HepG2 (cell line): ENCODE measurements at regions not wholly inside any gene's neighbourhood (a gene's known extent, or its start where the extent isn't known, plus 50 kb on each side); places are given as distances from the start of the nearest gene placed in this dataset.

Experiments used
- ATAC-seq: fragments of 200-7000 bp; cut with Tn5 transposase; 3 replicates; pipeline ENCODE4 v1.9.1; 2020; ENCODE audit warnings: mild to moderate bottlenecking, moderate library complexity
- BruUV-seq: library from RNA; stranded (reverse); fragments of 400-500 nt; replicated peaks from 2 replicates; lab custom pipeline; 2021; lab: Mats Ljungman, UMichigan
- CTCF ChIA-PET: fragments of 300-600 bp; formaldehyde crosslinking; extraction: SDS; loops from one replicate; lab custom pipeline; 2021; ENCODE audit warnings: low total read pairs, inconsistent platforms, low intra/inter-chr PET ratio; lab: Yijun Ruan, JAX
- POLR2A ChIA-PET: fragments of 350-600 bp; sonication (Branson Sonifier 250); formaldehyde crosslinking; loops from one replicate; lab custom pipeline; 2020; ENCODE audit warnings: antibody characterized with exemption, inconsistent platforms; lab: Yijun Ruan, JAX
- DNase-seq: peaks from one replicate; pipeline ENCODE4 v3.0.0-alpha.2; 2015; ENCODE audit warnings: low spot score
- FAIRE-seq: peaks from 3 replicates; lab custom pipeline; 2011; peaks lifted over from hg19 to GRCh38; lab: Jason Lieb, UNC
- H2AFZ ChIP-seq: one replicate; pipeline ENCODE4 v1.6.1; 2011; ENCODE audit warnings: low read length, inconsistent platforms
- H3K27ac ChIP-seq: fragments of 300-600 bp; 3 replicates; pipeline ENCODE4 v1.8.0; 2011; ENCODE audit warnings: mixed run types, mild to moderate bottlenecking, mixed read lengths, low read length, inconsistent platforms; ENCODE audit not compliant: insufficient read depth; ENCODE audit errors: extremely low read length
- H3K27me3 ChIP-seq, 2 experiments: fragments of 200-600 bp in 1 of 2; 2 replicates in 1 of 2; 3 replicates in 1 of 2; pipeline versions ENCODE4 v1.6.0 to v1.8.0; 2011; ENCODE audit warnings: low read length in 2 of 2, mild to moderate bottlenecking in 2 of 2, moderate library complexity in 2 of 2, inconsistent platforms in 1 of 2; ENCODE audit not compliant: insufficient read depth in 2 of 2, control insufficient read depth in 1 of 2
- H3K36me3 ChIP-seq, 2 experiments: fragments of 200-600 bp in 1 of 2; replicated peaks in 1 of 2; 2 replicates in 1 of 2; 3 replicates in 1 of 2; pipeline versions ENCODE4 v1.5.1 to v1.8.0; 2011; ENCODE audit warnings: low read length in 2 of 2, inconsistent platforms in 1 of 2; ENCODE audit not compliant: insufficient read depth in 2 of 2, control insufficient read depth in 1 of 2
- H3K4me1 ChIP-seq: 2 replicates; pipeline ENCODE4 v1.5.1; 2012; ENCODE audit warnings: low read length, inconsistent platforms; ENCODE audit not compliant: insufficient read depth
- H3K4me2 ChIP-seq: 2 replicates; pipeline ENCODE4 v1.6.0; 2011; ENCODE audit warnings: low read depth, low read length, inconsistent platforms
- H3K4me3 ChIP-seq, 3 experiments: fragments of 200-600 bp in 1 of 3; sonication (generic), shearing (Covaris generic) in 1 of 3; replicated peaks in 1 of 3; 2 replicates each; pipeline ENCODE4 v1.5.1; 2011 to 2016; ENCODE audit warnings: low read length in 3 of 3, inconsistent platforms in 2 of 3, low read depth in 2 of 3, mild to moderate bottlenecking in 2 of 3, control low read depth in 1 of 3, mixed read lengths in 1 of 3; ENCODE audit not compliant: insufficient read depth in 1 of 3
- H3K79me2 ChIP-seq: one replicate; pipeline ENCODE4 v1.6.1; 2011; ENCODE audit warnings: low read length, inconsistent platforms; ENCODE audit not compliant: insufficient read depth
- H3K9ac ChIP-seq: 2 replicates; pipeline ENCODE4 v1.6.0; 2011; ENCODE audit warnings: mild to moderate bottlenecking, low read depth, low read length, inconsistent platforms; ENCODE audit not compliant: insufficient read depth
- H3K9me3 ChIP-seq: 2 replicates; pipeline ENCODE4 v1.5.1; 2012; ENCODE audit warnings: mild to moderate bottlenecking, low read length
- H4K20me1 ChIP-seq: 2 replicates; pipeline ENCODE4 v1.6.0; 2011; ENCODE audit warnings: inconsistent platforms, mild to moderate bottlenecking, low read length, moderate library complexity; ENCODE audit not compliant: insufficient read depth
- EZH2 ChIP-seq: conservative IDR thresholded peaks from 2 replicates; pipeline ENCODE4 v1.6.1; 2012; ENCODE audit warnings: mild to moderate bottlenecking, low read depth, low read length, moderate library complexity
- SCMH1 ChIP-seq: sonication (generic); formaldehyde crosslinking; IDR thresholded peaks from 2 replicates; pipeline ENCODE4 v1.9.0; 2021; ENCODE audit warnings: missing genetic modification reagents, mild to moderate bottlenecking, borderline replicate concordance
- ZNF354B ChIP-seq: sonication (generic); formaldehyde crosslinking; IDR thresholded peaks from 2 replicates; pipeline ENCODE4 v1.8.0; 2022; ENCODE audit warnings: mild to moderate bottlenecking, missing genetic modification reagents
- ZNF510 ChIP-seq: sonication (generic); formaldehyde crosslinking; IDR thresholded peaks from 2 replicates; pipeline ENCODE4 v1.4.0; 2020; ENCODE audit warnings: low read depth, mild to moderate bottlenecking, missing genetic modification reagents
- ZNF644 ChIP-seq: IDR thresholded peaks from 2 replicates; pipeline ENCODE4 v1.6.1; 2016; ENCODE audit warnings: low read depth
- ZSCAN22 ChIP-seq: sonication (generic); formaldehyde crosslinking; IDR thresholded peaks from 2 replicates; pipeline ENCODE4 v1.4.0; 2020; ENCODE audit warnings: mild to moderate bottlenecking, missing genetic modification reagents
- WGBS: methylation state at CpG from one replicate; pipeline ENCODE4 v1.1.6; 2017; ENCODE audit warnings: low lambda C conversion rate; 5-methylcytosine and 5-hydroxymethylcytosine counted together
- in situ Hi-C: cut with HindIII; loops from 2 replicates; pipeline ENCODE4 v1.10.0; 2017; ENCODE audit warnings: low pct_unique_long_range_greater_than_20kb; ENCODE audit not compliant: extremely low pct_ligation_motif_present
- intact Hi-C: fragments of 100-400 bp; cut with micrococcal nuclease; formaldehyde crosslinking; loops from one replicate; pipeline ENCODE4 v1.10.0; 2022; ENCODE audit not compliant: unreplicated experiment
- TF ChIP-seq, protein P1 (sequence below), 2 experiments: sonication (generic) in 1 of 2; formaldehyde crosslinking in 1 of 2; IDR thresholded peaks; 2 replicates each; pipeline versions ENCODE4 v1.6.1 to v1.9.0; 2014 to 2022; ENCODE audit warnings: antibody characterized with exemption in 1 of 2, borderline replicate concordance in 1 of 2, inconsistent platforms in 1 of 2, low read depth in 1 of 2, missing genetic modification reagents in 1 of 2
- TF ChIP-seq, protein P2 (sequence below): sonication (generic); formaldehyde crosslinking; IDR thresholded peaks from 2 replicates; pipeline ENCODE4 v1.5.0; 2020; ENCODE audit warnings: mild to moderate bottlenecking, missing genetic modification reagents, moderate library complexity
- TF ChIP-seq, protein P3 (sequence below): sonication (generic); formaldehyde crosslinking; IDR thresholded peaks from 2 replicates; pipeline ENCODE4 v1.4.0; 2020; ENCODE audit warnings: missing genetic modification reagents

DNA sequence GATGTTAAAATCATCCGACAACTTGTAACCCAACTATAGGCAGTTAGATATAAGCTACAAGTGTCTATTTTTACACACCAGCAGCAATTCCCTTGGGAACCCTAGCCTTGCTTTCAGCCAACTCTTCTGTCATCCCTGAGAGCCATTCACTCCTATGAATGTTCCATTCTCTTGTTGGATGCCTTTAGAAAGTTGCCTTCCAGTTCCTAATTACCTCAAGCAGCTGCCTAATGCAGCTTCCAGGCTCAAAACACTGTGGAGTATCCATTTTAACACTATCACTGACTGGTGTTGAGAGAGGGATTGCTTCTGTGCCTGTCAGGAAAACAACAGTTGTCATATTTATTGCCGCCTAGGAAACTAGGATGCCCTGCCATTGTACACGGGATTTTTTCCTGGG, 402.0 kb upstream of the ACVR2A start:
- ChIA-PET CTCF (no interaction called here), POLR2A (no interaction called here)
- TF ChIP-seq EZH2 = no peak
- TF ChIP-seq ZSCAN22 (CRISPR knock-in tag) = no peak
- TF ChIP-seq ZNF510 (CRISPR knock-in tag) = no peak
- TF ChIP-seq SCMH1 (CRISPR knock-in tag) = no peak
- TF ChIP-seq, protein P1, sequence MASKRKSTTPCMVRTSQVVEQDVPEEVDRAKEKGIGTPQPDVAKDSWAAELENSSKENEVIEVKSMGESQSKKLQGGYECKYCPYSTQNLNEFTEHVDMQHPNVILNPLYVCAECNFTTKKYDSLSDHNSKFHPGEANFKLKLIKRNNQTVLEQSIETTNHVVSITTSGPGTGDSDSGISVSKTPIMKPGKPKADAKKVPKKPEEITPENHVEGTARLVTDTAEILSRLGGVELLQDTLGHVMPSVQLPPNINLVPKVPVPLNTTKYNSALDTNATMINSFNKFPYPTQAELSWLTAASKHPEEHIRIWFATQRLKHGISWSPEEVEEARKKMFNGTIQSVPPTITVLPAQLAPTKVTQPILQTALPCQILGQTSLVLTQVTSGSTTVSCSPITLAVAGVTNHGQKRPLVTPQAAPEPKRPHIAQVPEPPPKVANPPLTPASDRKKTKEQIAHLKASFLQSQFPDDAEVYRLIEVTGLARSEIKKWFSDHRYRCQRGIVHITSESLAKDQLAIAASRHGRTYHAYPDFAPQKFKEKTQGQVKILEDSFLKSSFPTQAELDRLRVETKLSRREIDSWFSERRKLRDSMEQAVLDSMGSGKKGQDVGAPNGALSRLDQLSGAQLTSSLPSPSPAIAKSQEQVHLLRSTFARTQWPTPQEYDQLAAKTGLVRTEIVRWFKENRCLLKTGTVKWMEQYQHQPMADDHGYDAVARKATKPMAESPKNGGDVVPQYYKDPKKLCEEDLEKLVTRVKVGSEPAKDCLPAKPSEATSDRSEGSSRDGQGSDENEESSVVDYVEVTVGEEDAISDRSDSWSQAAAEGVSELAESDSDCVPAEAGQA (IDR thresholded peaks at IDR 0.05; ENCODE audit: low read depth) = no peak
- TF ChIP-seq, protein P1 (CRISPR knock-in tag; IDR thresholded peaks at IDR 0.05; ENCODE audit: borderline replicate concordance) = no peak
- TF ChIP-seq, protein P2, sequence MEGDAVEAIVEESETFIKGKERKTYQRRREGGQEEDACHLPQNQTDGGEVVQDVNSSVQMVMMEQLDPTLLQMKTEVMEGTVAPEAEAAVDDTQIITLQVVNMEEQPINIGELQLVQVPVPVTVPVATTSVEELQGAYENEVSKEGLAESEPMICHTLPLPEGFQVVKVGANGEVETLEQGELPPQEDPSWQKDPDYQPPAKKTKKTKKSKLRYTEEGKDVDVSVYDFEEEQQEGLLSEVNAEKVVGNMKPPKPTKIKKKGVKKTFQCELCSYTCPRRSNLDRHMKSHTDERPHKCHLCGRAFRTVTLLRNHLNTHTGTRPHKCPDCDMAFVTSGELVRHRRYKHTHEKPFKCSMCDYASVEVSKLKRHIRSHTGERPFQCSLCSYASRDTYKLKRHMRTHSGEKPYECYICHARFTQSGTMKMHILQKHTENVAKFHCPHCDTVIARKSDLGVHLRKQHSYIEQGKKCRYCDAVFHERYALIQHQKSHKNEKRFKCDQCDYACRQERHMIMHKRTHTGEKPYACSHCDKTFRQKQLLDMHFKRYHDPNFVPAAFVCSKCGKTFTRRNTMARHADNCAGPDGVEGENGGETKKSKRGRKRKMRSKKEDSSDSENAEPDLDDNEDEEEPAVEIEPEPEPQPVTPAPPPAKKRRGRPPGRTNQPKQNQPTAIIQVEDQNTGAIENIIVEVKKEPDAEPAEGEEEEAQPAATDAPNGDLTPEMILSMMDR = no peak
- no peak for TF ChIP-seq ZNF644
- TF ChIP-seq, protein P3, sequence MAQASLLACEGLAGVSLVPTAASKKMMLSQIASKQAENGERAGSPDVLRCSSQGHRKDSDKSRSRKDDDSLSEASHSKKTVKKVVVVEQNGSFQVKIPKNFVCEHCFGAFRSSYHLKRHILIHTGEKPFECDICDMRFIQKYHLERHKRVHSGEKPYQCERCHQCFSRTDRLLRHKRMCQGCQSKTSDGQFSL = no peak
- no peak for TF ChIP-seq ZNF354B (CRISPR knock-in tag)
- H3K4me1 ChIP-seq = no peaks in the 10 kb centered on the region
- intact Hi-C loops (no loop called here), in situ Hi-C loops (no loop called here)
- H4K20me1 ChIP-seq = no peaks in the 10 kb centered on the region
- H3K79me2 ChIP-seq = no peaks in the 10 kb centered on the region
- H3K4me3 ChIP-seq = no peak overlapping the region
- no peaks in the 10 kb centered on the region for H3K36me3 ChIP-seq
- no peaks in the 10 kb centered on the region for H3K27me3 ChIP-seq
- no TSS peak for BruUV-seq
- no peak overlapping the region for H2AFZ ChIP-seq
- H3K27ac ChIP-seq = no peak overlapping the region
- FAIRE-seq (no peak), DNase-seq (no peak), ATAC-seq (no peak)
- no peak overlapping the region for H3K9ac ChIP-seq
- no peak overlapping the region for H3K4me2 ChIP-seq
- no peaks in the 10 kb centered on the region for H3K9me3 ChIP-seq
- WGBS = 48% methylated on average over 3 of the region's 3 CpGs
